ENCODE measurements at regions not wholly inside any gene's neighbourhood (a gene's known extent, or its start where the extent isn't known, plus 50 kb on each side); places are given as distances from the start of the nearest gene placed in this dataset.

DNA sequence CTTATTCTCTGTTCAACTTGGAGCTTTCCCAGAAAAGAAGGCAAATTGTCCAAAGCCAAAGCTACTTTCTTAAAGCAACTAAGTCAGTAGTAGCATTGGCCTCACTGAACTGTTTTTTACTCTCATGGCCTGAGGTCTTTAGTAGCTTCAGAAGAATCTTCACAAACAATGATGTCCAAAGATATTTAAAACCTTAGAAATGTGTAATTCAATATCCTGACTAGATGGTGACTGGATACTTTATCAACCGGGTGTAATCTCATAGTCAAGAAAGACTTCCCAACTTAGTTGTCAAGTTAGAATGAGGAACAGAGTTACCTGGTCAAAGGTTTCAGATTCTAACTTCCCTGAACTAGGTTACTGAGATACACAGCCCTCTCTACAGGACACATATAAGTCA lies 226.3 kb upstream of the ARHGEF26 start:
- TF ChIP-seq, protein P1, sequence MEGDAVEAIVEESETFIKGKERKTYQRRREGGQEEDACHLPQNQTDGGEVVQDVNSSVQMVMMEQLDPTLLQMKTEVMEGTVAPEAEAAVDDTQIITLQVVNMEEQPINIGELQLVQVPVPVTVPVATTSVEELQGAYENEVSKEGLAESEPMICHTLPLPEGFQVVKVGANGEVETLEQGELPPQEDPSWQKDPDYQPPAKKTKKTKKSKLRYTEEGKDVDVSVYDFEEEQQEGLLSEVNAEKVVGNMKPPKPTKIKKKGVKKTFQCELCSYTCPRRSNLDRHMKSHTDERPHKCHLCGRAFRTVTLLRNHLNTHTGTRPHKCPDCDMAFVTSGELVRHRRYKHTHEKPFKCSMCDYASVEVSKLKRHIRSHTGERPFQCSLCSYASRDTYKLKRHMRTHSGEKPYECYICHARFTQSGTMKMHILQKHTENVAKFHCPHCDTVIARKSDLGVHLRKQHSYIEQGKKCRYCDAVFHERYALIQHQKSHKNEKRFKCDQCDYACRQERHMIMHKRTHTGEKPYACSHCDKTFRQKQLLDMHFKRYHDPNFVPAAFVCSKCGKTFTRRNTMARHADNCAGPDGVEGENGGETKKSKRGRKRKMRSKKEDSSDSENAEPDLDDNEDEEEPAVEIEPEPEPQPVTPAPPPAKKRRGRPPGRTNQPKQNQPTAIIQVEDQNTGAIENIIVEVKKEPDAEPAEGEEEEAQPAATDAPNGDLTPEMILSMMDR (IDR thresholded peaks at IDR 0.05), result no peak
- TF ChIP-seq POLR2A (IDR thresholded peaks at IDR 0.05), result no peak

Data from suprapubic skin (tissue), 3 donors.